NOMO-1 treated with DMSO at 0.1 percent for 48 hours (cell line): ENCODE measurements at regions not wholly inside any gene's neighbourhood (a gene's known extent, or its start where the extent isn't known, plus 50 kb on each side); places are given as distances from the start of the nearest gene placed in this dataset.
A peak's percentile ranks its signal among the peaks of the same experiment; 100 is the strongest.
"Not testable (repeated sequence)": the region's sequence is repeated elsewhere in the genome, so short reads cannot be mapped to it uniquely, and the experiment has no call there.

ENCODE experiments used
- DNase-seq: peaks from one replicate; lab custom pipeline; 2025; ENCODE audit not compliant: unreplicated experiment; lab: John Stamatoyannopoulos, UW

DNA sequence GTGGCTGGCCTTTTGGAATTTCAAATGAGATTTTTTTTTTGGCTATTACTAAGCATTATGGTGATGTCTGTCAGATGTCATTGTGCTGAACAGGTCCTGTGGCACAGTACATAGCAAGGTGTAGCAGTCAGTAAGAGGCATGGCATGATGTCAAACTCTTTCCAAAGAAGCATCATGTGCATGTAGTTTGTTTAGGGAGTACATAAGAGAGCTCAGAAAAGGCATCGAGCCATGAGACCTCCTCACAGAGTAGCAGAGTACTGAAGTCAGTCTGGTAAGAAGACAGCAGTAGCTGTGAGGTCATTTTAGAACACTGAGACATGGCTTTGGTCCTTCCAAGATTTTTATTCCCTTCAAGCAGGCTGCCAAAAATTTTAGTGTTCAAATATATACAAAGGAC, 134.9 kb upstream of the SPRED1 start:
- no peak for DNase-seq

GRCh38 chr15:38119865-38120264, 132.8 kb upstream of the SPRED1 start:
- DNase-seq, result not testable (repeated sequence)

- DNase-seq, result peak; percentile 13
These were observed 125.3 kb upstream of the SPRED1 start for GRCh38 chr15:38127306-38127771.

GRCh38 chr15:38128341-38128781, 124.3 kb upstream of the SPRED1 start:
- peak; percentile 64 for DNase-seq

- no peak for DNase-seq
These were observed 123.7 kb upstream of the SPRED1 start for GRCh38 chr15:38128921-38129320.

DNA sequence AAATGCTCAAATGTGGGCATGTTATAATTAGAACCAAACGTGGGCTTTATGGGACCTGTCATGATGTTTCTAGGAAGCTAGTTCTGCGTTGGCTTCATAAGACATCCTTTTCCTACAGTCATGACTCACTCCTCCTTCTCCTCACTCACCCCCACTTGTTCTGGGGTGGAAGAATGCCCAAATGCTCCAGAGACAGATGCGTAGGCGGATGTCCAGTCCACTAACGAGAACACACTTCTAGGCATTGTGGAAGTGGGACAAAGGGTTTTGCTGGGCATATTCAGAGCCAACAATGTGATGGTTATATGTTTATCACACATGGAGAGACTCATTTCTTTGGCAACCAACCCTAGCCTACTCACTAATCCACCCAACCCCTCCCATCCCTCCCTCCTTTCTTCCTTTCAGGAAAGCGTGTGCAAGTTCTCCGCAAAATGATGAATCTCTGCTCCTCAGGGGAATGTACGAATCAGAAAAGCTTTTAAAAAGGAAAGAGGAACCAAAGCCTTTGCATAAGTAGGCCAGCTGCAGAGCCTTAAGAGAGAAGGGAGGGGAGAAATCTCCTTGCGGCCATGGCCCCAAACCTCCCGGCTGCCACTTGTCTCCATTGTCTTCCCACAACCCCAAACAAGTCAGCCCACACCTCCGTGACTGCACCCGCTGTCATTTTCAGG, 123.0 kb upstream of the SPRED1 start:
- peak; percentile 57 for DNase-seq

DNA sequence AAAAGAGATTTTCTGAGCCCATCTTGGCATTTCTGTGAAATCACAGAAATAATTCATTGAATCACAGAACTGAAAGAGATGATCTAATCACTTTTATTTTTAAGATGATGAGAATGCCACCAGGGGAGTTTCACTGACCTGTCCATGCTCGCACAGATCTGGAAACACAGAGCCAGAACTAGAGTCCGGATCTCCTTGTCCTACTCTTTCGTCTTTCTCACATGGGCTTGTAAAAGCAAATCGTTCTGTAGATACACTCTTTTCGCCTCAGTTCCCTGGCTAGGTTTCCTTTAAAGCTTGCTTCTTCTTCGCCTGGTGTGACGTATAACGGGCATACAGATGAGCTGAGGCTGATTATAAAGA, 122.5 kb upstream of the SPRED1 start:
- DNase-seq, result no peak

DNA sequence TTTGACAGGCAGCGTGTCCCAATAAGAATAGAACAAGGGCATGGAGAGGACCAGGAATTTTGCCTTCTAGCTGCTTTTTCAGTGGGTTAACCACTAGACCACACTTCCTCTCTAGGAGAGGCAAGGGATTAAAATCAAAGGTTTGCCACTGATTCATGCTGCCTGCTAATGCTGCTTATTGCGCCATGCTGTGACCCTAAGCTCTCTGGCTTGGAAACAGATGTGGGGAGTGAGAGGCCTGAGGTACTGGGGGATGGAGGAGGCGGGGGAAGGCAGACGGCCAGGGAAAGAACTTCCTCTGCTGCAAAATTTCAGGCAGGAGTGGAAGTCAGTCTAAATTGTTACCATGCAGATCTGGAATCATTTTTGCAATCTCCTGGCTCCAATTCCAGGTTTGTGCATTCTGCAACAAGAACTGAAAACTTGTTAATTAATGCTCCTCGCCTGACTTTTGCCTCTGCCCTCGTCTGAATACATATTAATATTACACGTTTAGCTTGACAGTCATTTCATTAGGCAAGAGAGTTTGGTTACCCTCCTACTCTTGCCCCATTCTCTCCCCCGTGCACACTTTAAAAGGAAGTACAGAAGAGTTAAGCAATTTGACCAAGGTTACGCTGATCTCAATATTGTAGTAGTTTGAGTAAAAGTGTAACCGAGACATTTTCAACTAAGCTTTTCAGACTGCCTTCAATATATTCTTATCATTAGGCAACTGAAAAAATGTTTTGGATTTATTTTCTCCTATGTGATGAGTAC, 121.7 kb upstream of the SPRED1 start:
- peak; percentile 89 for DNase-seq

GRCh38 chr15:38134252-38134651, 118.4 kb upstream of the SPRED1 start:
- DNase-seq, result peak; percentile 38

DNA sequence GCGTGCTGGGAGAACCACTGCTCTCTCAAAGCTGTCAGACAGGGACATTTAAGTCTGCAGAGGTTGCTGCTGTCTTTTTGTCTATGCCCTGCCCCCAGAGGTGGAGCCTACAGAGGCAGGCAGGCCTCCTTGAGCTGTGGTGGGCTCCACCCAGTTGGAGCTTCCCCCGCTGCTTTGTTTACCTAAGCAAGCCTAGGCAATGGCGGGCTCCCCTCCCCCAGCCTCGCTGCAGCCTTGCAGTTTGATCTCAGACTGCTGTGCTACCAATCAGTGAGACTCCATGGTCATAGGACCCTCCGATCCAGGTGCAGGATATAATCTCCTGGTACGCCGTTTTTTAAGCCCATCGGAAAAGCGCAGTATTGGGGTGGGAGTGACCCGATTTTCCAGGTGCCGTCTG, 110.4 kb upstream of the SPRED1 start:
- DNase-seq, result not testable (repeated sequence)

DNA sequence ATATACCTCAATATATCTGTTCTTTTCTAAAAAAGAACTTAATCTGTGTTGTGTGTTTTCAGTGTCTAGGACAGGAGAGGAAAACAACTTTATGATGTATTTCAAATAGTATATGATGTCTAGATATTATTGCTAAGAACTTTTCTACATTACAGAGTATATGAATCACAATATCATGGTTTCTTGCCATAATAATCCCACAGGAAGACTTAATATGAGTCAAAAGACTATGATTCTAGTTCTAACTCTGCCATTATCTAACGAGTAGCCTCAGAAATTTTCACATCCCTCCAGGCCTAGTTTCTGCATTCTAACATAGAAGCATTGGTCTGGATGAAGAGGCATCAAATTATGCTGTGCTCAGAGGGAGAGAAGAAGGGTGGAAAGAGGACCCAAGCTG, 107.7 kb upstream of the SPRED1 start:
- DNase-seq, result no peak

GRCh38 chr15:38145651-38146111, 107.0 kb upstream of the SPRED1 start:
- DNase-seq, result no peak

GRCh38 chr15:38147246-38147645, 105.4 kb upstream of the SPRED1 start:
- DNase-seq, result no peak

- DNase-seq, result no peak
These were observed 104.2 kb upstream of the SPRED1 start for GRCh38 chr15:38148471-38148870.

GRCh38 chr15:38149315-38149714, 103.3 kb upstream of the SPRED1 start:
- DNase-seq, result no peak

DNA sequence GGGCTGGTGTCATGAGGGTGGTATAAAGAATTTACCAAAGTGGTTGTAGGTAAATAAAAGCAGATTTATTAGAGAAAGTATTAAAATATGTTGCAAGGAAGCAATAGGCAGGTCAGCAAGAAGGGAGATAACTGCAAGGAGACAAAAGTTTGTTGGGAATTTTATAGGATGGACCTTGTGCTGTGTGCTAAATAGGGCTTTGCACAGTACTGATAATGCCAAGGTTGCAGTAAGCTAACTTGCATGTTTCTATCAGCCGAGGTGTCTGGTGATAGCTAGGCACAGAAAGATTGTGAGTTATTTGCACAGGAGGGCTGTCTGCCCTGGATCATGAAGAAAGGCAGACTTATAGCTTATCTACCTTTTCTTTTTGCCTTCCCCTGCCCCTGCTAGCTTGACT, 102.5 kb upstream of the SPRED1 start:
- DNase-seq, result no peak

DNA sequence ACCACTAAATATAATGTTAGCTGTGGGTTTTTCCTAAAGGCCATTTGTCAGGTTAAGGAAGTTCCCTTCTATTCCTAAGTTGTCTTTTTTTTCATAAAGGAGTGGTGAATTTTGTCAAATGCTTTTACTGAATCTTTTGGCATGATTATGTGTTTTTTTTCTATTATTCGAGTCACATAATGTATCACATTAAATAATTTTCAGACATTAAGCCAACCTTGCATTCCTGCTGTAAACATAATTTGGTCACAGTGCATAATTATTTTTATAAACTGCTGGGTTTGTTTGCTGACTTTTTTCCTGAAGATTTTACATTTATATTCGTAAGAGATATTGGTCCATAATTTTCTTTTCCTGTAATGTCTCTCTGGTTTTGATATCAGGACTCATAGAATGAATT, 101.8 kb upstream of the SPRED1 start:
- DNase-seq, result no peak

- DNase-seq, result peak; percentile 57
These were observed 98.9 kb upstream of the SPRED1 start for GRCh38 chr15:38153781-38154180.

DNA sequence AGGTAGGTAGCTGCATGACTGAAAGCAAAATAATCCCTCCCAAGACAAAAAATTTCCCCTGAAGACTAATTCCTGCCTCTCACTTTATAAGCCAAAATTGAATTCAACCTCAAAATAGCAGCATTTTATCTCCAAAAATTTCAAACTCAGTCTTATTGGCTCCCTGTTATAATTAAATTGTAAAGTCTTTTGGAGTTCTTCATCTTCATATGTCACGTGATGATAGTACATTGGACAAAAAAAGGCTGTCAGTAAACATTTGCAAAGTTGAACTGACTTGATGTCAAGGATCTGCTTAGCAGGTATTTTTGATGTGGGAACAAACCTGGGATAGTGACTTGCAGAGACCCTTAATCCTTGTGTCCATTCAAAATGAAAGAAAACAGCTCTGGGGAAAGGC, 98.4 kb upstream of the SPRED1 start:
- DNase-seq, result no peak

DNA sequence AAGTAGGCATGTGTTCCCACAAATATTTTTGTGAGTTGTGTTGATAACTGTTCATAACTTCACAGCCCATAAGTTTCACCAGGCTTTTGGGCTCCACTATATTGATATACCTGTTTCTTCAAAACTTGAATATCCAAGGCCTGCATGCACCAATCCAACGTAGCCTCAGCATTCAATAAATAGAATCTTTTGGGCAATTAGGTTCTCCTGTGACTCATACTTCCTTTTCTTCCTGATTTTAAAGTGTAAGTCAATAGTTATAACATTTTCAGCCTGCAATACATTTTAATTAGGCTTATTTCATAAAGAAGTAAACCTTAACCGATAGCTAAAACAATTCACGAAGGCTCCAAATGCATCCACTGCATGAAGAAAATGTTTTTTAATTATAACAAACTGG, 97.8 kb upstream of the SPRED1 start:
- peak; percentile 11 for DNase-seq

DNA sequence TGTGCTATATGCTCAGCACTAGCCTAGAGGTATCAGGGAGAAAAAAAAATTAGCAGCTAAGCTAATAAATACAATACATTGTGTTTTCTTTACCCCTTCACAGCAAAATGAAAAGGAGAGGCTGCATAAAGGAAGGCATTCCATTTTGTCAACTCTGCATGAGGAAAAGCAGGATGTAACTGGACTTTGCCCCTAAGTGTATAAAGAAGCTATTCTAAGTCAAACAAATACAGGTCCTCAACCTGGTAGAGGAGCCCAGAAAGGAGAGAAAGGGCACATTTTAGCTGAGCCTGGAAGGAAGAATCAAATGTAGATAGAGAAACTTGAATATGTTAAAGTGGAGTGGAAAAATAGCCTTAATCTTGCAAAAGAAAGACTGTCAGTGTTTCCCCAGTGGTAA, 89.0 kb upstream of the SPRED1 start:
- no peak for DNase-seq

- no peak for DNase-seq
These were observed 88.6 kb upstream of the SPRED1 start for GRCh38 chr15:38164061-38164460.
